ENCODE measurements at regions not wholly inside any gene's neighbourhood (a gene's known extent, or its start where the extent isn't known, plus 50 kb on each side); places are given as distances from the start of the nearest gene placed in this dataset.
"Not testable (repeated sequence)": the region's sequence is repeated elsewhere in the genome, so short reads cannot be mapped to it uniquely, and the experiment has no call there.

GRCh38 chr16:46519063-46519462 lies 102.1 kb downstream of the SHCBP1 start:
- Histone ChIP-seq H3K36me3 (replicated peaks; ENCODE audit: insufficient read depth, low read depth) (no peaks in the 10 kb centered on the region), H3K9me2 (replicated peaks; ENCODE audit: insufficient read depth) (no peaks in the 10 kb centered on the region), H3K27me3 (no peaks in the 10 kb centered on the region), H3K4me2 (no peak overlapping the region), H3K79me2 (no peaks in the 10 kb centered on the region), H3K9me3 (ENCODE audit: low read depth) (no peaks in the 10 kb centered on the region), H3K4me1 (ENCODE audit: insufficient read depth) (no peaks in the 10 kb centered on the region), H2AFZ (no peak overlapping the region), H3K4me3 (no peak overlapping the region), H3K27ac (no peak overlapping the region), H4K20me1 (ENCODE audit: insufficient read depth, poor library complexity, severe bottlenecking) (no peaks in the 10 kb centered on the region)
- TF ChIP-seq CTCF (IDR thresholded peaks at IDR 0.05; ENCODE audit: poor library complexity) (no peak), EZH2 (IDR thresholded peaks at IDR 0.05; ENCODE audit: borderline replicate concordance) (no peak)
- no peak for DNase-seq (ENCODE audit: low spot score)

- TF ChIP-seq CTCF (IDR thresholded peaks at IDR 0.05; ENCODE audit: poor library complexity) (no peak), EZH2 (IDR thresholded peaks at IDR 0.05; ENCODE audit: borderline replicate concordance) (no peak), EZH2phosphoT487 (IDR thresholded peaks at IDR 0.05; ENCODE audit: low read depth, severe bottlenecking, unreplicated experiment) (no peak)
- H3K9me2 ChIP-seq (replicated peaks; ENCODE audit: insufficient read depth) = no peaks in the 10 kb centered on the region
- 75% methylated on average over 2 of the region's 2 CpGs for WGBS (ENCODE audit: low lambda C conversion rate, missing lambda C conversion rate)
Observed at GRCh38 chr16:46496701-46497100, 124.5 kb downstream of the SHCBP1 start.

GRCh38 chr16:46482895-46483294 lies 138.3 kb downstream of the SHCBP1 start:
- H3K4me2 ChIP-seq = no peak overlapping the region
- no peak overlapping the region for H3K4me3 ChIP-seq
- no peak for DNase-seq (ENCODE audit: low spot score)
- no peaks in the 10 kb centered on the region for H3K4me1 ChIP-seq (ENCODE audit: insufficient read depth)
- H3K9me2 ChIP-seq (replicated peaks; ENCODE audit: insufficient read depth) = no peaks in the 10 kb centered on the region
- TF ChIP-seq EZH2 (IDR thresholded peaks at IDR 0.05; ENCODE audit: borderline replicate concordance) (no peak), EZH2phosphoT487 (IDR thresholded peaks at IDR 0.05; ENCODE audit: low read depth, severe bottlenecking, unreplicated experiment) (no peak), CTCF (IDR thresholded peaks at IDR 0.05; ENCODE audit: poor library complexity) (no peak)
- no peaks in the 10 kb centered on the region for H4K20me1 ChIP-seq (ENCODE audit: insufficient read depth, poor library complexity, severe bottlenecking)
- no peaks in the 10 kb centered on the region for H3K36me3 ChIP-seq (replicated peaks; ENCODE audit: insufficient read depth, low read depth)
- peaks cover 3% of the 10 kb centered on the region for H3K9me3 ChIP-seq (ENCODE audit: low read depth)
- no peaks in the 10 kb centered on the region for H3K79me2 ChIP-seq
- H2AFZ ChIP-seq = no peak overlapping the region
- 61% methylated on average over 4 of the region's 4 CpGs for WGBS (ENCODE audit: low lambda C conversion rate, missing lambda C conversion rate)
- H3K27ac ChIP-seq = no peak overlapping the region
- no peaks in the 10 kb centered on the region for H3K27me3 ChIP-seq

More at GRCh38 chr16:46496701-46497100, 124.5 kb downstream of the SHCBP1 start:
- H4K20me1 ChIP-seq (ENCODE audit: insufficient read depth, poor library complexity, severe bottlenecking) = no peaks in the 10 kb centered on the region
- H3K27ac ChIP-seq = no peak overlapping the region
- no peaks in the 10 kb centered on the region for H3K9me3 ChIP-seq (ENCODE audit: low read depth)
- H2AFZ ChIP-seq = no peak overlapping the region
- no peak overlapping the region for H3K4me2 ChIP-seq
- DNase-seq (ENCODE audit: low spot score) = no peak
- H3K4me1 ChIP-seq (ENCODE audit: insufficient read depth) = no peaks in the 10 kb centered on the region
- H3K79me2 ChIP-seq = no peaks in the 10 kb centered on the region
- H3K4me3 ChIP-seq = no peak overlapping the region
- H3K36me3 ChIP-seq (replicated peaks; ENCODE audit: insufficient read depth, low read depth) = no peaks in the 10 kb centered on the region
- no peaks in the 10 kb centered on the region for H3K27me3 ChIP-seq

- Histone ChIP-seq H3K9me3 (ENCODE audit: low read depth) (no peaks in the 10 kb centered on the region), H4K20me1 (ENCODE audit: insufficient read depth, poor library complexity, severe bottlenecking) (no peaks in the 10 kb centered on the region), H3K27ac (no peak overlapping the region), H3K4me1 (ENCODE audit: insufficient read depth) (no peaks in the 10 kb centered on the region), H2AFZ (no peak overlapping the region), H3K27me3 (no peaks in the 10 kb centered on the region), H3K79me2 (no peaks in the 10 kb centered on the region), H3K9me2 (replicated peaks; ENCODE audit: insufficient read depth) (no peaks in the 10 kb centered on the region), H3K4me3 (no peak overlapping the region), H3K4me2 (no peak overlapping the region), H3K36me3 (replicated peaks; ENCODE audit: insufficient read depth, low read depth) (no peaks in the 10 kb centered on the region)
- DNase-seq (ENCODE audit: low spot score) = no peak
- 76% methylated on average over 15 of the region's 15 CpGs for WGBS (ENCODE audit: low lambda C conversion rate, missing lambda C conversion rate)
- TF ChIP-seq CTCF (IDR thresholded peaks at IDR 0.05; ENCODE audit: poor library complexity) (no peak), EZH2phosphoT487 (IDR thresholded peaks at IDR 0.05; ENCODE audit: low read depth, severe bottlenecking, unreplicated experiment) (no peak), EZH2 (IDR thresholded peaks at IDR 0.05; ENCODE audit: borderline replicate concordance) (no peak)
Observed at GRCh38 chr16:46466239-46466638, 154.9 kb downstream of the SHCBP1 start.

- 72% methylated on average over 10 of the region's 10 CpGs for WGBS (ENCODE audit: low lambda C conversion rate, missing lambda C conversion rate)
- not testable (repeated sequence) for H3K36me3 ChIP-seq (replicated peaks; ENCODE audit: insufficient read depth, low read depth); H3K4me3 ChIP-seq; DNase-seq (ENCODE audit: low spot score); H4K20me1 ChIP-seq (ENCODE audit: insufficient read depth, poor library complexity, severe bottlenecking); H3K27me3 ChIP-seq; H3K27ac ChIP-seq; H3K9me2 ChIP-seq (replicated peaks; ENCODE audit: insufficient read depth); H3K79me2 ChIP-seq; H3K9me3 ChIP-seq (ENCODE audit: low read depth); H3K4me2 ChIP-seq; H2AFZ ChIP-seq; H3K4me1 ChIP-seq (ENCODE audit: insufficient read depth)
Observed at GRCh38 chr16:46454801-46455200, 166.4 kb downstream of the SHCBP1 start.

All from hepatocyte (in vitro differentiated cells).